GM12865 (cell line): ENCODE measurements at regions not wholly inside any gene's neighbourhood (a gene's known extent, or its start where the extent isn't known, plus 50 kb on each side); places are given as distances from the start of the nearest gene placed in this dataset.

Experiments used
- DNase-seq: peaks from one replicate; pipeline ENCODE4 v3.0.0; 2010; ENCODE audit warnings: low read depth
- H3K4me3 ChIP-seq: 2 replicates; pipeline ENCODE4 v1.5.1; 2011; ENCODE audit warnings: mild to moderate bottlenecking, low read depth, low read length, control low read depth
- CTCF ChIP-seq: IDR thresholded peaks from 2 replicates; pipeline ENCODE4 v1.5.1; 2011; ENCODE audit warnings: low read length, control low read depth, low read depth, inconsistent platforms; ENCODE audit not compliant: insufficient read depth; ENCODE audit errors: missing control alignments

- TF ChIP-seq CTCF = no peak
- DNase-seq = no peak
- no peak overlapping the region for H3K4me3 ChIP-seq
These were observed 150.0 kb upstream of the GDNF start for GRCh38 chr5:37989884-37990283.

- TF ChIP-seq CTCF = no peak
- no peak overlapping the region for H3K4me3 ChIP-seq
- no peak for DNase-seq
These were observed 148.7 kb upstream of the GDNF start for GRCh38 chr5:37988454-37989046.

- DNase-seq = no peak
- no peak for TF ChIP-seq CTCF
- no peak overlapping the region for H3K4me3 ChIP-seq
These were observed 144.5 kb upstream of the GDNF start for GRCh38 chr5:37984300-37984699.

GRCh38 chr5:37983463-37983862, 143.6 kb upstream of the GDNF start:
- no peak for TF ChIP-seq CTCF
- no peak for DNase-seq
- no peak overlapping the region for H3K4me3 ChIP-seq

- no peak for TF ChIP-seq CTCF
- H3K4me3 ChIP-seq = no peak overlapping the region
- DNase-seq = no peak
These were observed 139.7 kb upstream of the GDNF start for GRCh38 chr5:37979559-37979958.

- no peak overlapping the region for H3K4me3 ChIP-seq
- DNase-seq = no peak
- TF ChIP-seq CTCF = no peak
These were observed 135.7 kb upstream of the GDNF start for GRCh38 chr5:37975531-37975930.

GRCh38 chr5:37971483-37972024, 131.7 kb upstream of the GDNF start:
- no peak for DNase-seq
- TF ChIP-seq CTCF = no peak
- H3K4me3 ChIP-seq = no peak overlapping the region
